ENCODE measurements at regions not wholly inside any gene's neighbourhood (a gene's known extent, or its start where the extent isn't known, plus 50 kb on each side); places are given as distances from the start of the nearest gene placed in this dataset.

DNA sequence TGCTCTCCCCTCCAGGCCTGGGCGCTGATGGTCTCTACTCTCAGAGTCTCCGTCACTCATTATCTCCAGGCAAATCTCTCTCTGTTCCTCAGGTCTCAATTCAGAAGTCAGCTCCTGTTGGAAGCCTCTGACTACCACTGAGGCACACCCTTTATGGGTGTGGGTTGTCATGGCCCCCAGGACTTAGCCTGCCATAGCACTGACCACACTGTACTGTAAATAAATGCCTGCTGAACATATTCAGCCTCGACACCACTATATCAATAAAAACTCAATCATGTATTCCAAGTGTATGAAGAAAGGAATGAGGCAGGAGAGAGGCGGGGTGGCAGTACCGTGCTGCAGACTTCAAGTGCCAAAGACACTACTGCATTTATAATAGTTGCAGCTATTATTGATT, 88.9 kb downstream of the PCDH1 start:
- TF ChIP-seq, protein P1, sequence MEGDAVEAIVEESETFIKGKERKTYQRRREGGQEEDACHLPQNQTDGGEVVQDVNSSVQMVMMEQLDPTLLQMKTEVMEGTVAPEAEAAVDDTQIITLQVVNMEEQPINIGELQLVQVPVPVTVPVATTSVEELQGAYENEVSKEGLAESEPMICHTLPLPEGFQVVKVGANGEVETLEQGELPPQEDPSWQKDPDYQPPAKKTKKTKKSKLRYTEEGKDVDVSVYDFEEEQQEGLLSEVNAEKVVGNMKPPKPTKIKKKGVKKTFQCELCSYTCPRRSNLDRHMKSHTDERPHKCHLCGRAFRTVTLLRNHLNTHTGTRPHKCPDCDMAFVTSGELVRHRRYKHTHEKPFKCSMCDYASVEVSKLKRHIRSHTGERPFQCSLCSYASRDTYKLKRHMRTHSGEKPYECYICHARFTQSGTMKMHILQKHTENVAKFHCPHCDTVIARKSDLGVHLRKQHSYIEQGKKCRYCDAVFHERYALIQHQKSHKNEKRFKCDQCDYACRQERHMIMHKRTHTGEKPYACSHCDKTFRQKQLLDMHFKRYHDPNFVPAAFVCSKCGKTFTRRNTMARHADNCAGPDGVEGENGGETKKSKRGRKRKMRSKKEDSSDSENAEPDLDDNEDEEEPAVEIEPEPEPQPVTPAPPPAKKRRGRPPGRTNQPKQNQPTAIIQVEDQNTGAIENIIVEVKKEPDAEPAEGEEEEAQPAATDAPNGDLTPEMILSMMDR (IDR thresholded peaks at IDR 0.05; ENCODE audit: extremely low read depth, missing control alignments) = no peak
- DNase-seq (ENCODE audit: low spot score) = no peak

DNA sequence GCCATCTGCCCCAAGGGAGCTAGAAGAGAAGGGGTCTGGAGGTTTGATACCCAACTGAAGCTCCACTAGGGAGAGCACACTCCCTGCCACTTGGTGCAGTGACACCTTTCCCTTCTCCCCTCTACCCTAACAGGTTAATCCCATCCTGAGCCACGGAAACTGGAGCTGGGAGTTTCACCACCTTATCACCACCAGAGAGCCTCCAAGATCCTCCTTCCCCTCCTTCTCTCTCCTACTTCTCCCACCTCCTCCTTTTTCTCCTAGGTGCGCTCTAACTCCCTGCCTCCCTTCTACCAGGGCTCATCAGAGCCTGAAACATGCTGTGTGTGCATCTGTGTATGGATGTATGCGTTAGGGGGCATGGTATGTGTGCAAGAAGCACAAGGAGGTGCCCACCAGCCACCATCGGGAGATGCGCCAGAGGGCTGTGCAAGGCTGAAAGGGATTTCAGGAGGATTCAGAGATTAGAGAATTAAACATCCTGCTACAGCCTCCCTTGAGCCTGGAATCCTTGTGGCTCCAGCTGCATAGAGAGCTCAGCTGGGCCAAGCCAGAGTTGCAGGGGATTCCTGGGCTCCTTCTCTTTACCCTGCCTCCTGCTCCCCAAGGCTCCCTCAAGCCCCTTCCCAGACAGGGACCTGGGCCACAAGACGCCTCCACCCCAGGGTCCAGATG, 89.8 kb downstream of the PCDH1 start:
- no peak for DNase-seq (ENCODE audit: low spot score)
- TF ChIP-seq, protein P1 (IDR thresholded peaks at IDR 0.05; ENCODE audit: extremely low read depth, missing control alignments) = no peak

DNA sequence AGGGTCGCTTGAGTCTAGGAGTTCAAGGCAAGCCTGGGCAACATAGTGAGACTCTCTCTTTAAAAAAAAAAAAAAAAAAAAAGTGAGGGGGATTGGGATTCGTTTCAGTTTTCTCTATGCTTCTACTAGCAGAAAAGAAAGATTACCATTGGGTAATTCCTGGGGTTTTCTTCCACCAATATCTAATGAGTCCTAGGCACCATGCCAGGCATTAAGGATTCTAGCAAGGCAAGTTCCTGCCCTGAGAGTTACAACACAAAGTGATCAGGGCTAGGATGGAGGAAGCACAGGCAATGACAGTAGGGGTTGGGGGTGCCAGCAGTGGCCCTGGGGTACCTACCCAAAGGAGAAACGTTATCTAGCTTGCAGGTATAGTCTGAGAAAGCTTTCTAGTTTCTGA, 90.8 kb downstream of the PCDH1 start:
- DNase-seq (ENCODE audit: low spot score) = no peak
- TF ChIP-seq, protein P1 (IDR thresholded peaks at IDR 0.05; ENCODE audit: extremely low read depth, missing control alignments) = no peak

DNA sequence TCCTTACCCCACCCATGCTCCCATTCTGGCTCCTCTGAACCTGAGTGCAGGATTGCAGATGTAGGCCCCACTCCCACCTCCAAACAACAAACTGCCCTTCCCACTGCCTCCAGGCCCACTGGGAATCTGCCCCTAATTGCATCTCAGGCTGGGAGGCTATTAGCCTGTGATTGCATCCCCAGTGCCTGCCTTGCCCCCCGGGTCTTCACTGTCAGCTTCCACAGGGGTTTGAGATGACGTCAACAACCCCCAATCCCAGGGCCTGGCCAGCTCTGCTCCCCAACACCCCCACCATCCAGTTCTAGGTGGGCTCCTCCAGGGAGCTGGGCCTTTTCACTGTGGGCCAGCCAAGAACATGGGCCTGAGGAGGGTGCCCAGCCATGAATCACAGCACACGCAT, 91.5 kb downstream of the PCDH1 start:
- TF ChIP-seq, protein P1 (IDR thresholded peaks at IDR 0.05; ENCODE audit: extremely low read depth, missing control alignments) = no peak
- DNase-seq (ENCODE audit: low spot score) = no peak

DNA sequence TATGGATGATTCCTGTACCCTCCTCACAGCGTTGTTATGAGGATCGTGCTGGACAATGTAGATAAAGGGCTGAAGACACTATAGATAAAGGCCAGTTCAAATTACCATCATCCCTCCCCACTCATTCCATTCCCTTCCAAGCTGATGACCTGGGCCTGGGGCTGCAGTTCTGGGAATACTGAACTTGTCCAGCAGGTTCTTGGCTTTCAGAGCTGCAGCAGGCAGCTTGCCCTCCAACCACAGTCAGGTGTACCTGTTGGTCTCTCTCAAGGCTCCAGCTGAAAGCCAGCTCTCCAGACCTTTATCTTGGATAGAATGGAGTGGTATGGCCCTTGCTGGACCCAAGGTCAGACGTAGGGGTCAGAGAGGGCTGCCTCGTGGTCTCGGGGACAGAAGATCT, 92.5 kb downstream of the PCDH1 start:
- TF ChIP-seq, protein P1 (IDR thresholded peaks at IDR 0.05; ENCODE audit: extremely low read depth, missing control alignments) = no peak
- DNase-seq (ENCODE audit: low spot score) = no peak

DNA sequence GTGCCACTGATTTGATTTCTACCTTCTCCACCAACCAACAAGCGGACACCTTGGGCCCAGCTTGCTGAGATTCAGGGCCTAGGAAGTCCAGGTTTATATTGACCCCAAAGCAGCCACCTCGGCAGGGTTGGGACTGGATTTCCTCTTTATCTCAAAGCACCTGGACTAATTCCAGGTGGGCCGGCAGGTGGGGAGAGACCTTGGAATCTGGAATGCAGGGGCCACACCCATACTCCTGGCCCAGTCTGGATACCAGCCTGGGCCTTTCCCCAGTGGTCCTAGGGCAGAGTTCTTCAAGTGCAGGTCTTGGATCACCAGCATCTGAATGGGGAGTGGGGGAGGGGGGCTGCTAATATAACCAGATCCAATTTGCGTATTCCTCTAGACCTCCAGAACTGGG, 93.1 kb downstream of the PCDH1 start:
- TF ChIP-seq, protein P1 (IDR thresholded peaks at IDR 0.05; ENCODE audit: extremely low read depth, missing control alignments) = no peak
- DNase-seq (ENCODE audit: low spot score) = no peak

DNA sequence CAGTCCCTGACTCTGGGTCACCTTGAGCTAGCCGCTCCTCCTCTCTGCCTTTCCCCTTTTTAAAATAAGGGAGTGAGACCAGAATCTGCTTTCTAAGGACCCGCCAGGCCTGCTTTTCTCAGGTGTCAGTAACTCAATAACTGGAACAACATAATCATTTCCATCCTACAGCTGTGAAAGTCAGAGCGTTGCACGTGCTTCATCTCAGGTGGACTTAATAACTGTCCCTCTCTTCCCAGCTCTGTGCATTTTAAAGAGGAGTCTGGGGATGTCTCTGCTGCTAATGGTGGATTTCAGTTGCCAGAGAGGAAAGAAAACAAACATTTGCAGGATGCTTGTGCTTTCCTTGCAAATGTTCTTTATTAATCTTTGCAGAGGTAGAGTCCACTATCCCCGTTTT, 93.7 kb downstream of the PCDH1 start:
- TF ChIP-seq, protein P1 (IDR thresholded peaks at IDR 0.05; ENCODE audit: extremely low read depth, missing control alignments) = no peak
- DNase-seq (ENCODE audit: low spot score) = no peak
